Activated CD4-positive, alpha-beta memory T cell treated with anti-CD3 and anti-CD28 coated beads, Interleukin-2, amount 10 ng/mL, durations not matched to agents 7 days and 5 days (primary cell): ENCODE measurements at regions not wholly inside any gene's neighbourhood (a gene's known extent, or its start where the extent isn't known, plus 50 kb on each side); places are given as distances from the start of the nearest gene placed in this dataset.
"Not testable (repeated sequence)": the region's sequence is repeated elsewhere in the genome, so short reads cannot be mapped to it uniquely, and the experiment has no call there.

ENCODE experiments used
- CTCF ChIA-PET: fragments of 350-600 bp; sonication (Branson Sonifier 250); formaldehyde crosslinking; loops from one replicate; lab custom pipeline; 2021; ENCODE audit warnings: antibody characterized with exemption, inconsistent platforms; lab: Charles Lee
- POLR2A ChIA-PET: fragments of 350-600 bp; sonication (Branson Sonifier 250); formaldehyde crosslinking; loops from one replicate; lab custom pipeline; 2021; ENCODE audit warnings: antibody characterized with exemption; lab: Charles Lee
- DNase-seq: peaks from one replicate; pipeline ENCODE4 v3.0.0-alpha.2; 2020
- H3K27ac Mint-ChIP-seq: one replicate; pipeline ENCODE4 v1.8.0; 2021; ENCODE audit warnings: mild to moderate bottlenecking, mixed read lengths
- H3K27me3 Mint-ChIP-seq: one replicate; pipeline ENCODE4 v1.8.0; 2021; ENCODE audit warnings: mixed read lengths
- H3K36me3 Mint-ChIP-seq: one replicate; pipeline ENCODE4 v1.8.0; 2021; ENCODE audit warnings: low read depth, mixed read lengths
- H3K4me1 Mint-ChIP-seq: one replicate; pipeline ENCODE4 v1.8.0; 2021; ENCODE audit warnings: mixed read lengths
- H3K4me3 Mint-ChIP-seq: one replicate; pipeline ENCODE4 v1.8.0; 2021; ENCODE audit warnings: mild to moderate bottlenecking, mixed read lengths
- H3K9me3 Mint-ChIP-seq: one replicate; pipeline ENCODE4 v1.8.0; 2021; ENCODE audit warnings: mixed read lengths

DNA sequence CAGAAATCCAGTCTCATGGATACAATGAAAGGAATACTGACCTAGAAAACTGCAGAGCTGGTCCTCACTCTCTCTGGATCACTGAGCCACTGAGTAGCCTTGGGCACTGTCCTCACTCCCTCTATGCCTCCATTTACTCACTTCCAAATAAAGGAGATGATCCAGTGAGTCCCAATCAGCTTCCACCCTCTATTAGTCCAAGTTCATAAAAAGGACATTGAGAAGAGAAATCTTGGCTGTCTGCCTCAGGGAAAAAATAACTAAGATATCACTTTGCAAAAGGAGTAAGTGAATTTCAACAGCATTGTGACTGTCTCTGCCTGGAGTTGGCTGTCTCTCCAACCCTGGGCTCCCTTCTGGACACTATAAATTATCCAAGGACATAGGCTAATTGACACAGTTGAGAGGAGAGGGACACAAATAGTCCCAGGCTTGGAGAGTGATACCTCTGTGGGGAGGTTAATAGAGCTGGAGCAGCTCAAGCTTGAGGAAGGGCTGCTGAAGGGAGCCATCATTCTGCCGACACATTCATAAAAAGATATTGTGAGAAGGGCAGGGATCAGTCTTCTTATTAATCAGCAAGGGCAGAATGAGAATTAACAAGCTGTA, 572.3 kb downstream of the RAB28 start:
- H3K9me3 Mint-ChIP-seq = peaks cover 11% of the 10 kb centered on the region
- H3K27me3 Mint-ChIP-seq = no peaks in the 10 kb centered on the region
- DNase-seq = no peak
- POLR2A ChIA-PET = no interaction called here
- no peak overlapping the region for H3K27ac Mint-ChIP-seq
- no peak overlapping the region for H3K4me3 Mint-ChIP-seq
- H3K4me1 Mint-ChIP-seq = no peaks in the 10 kb centered on the region
- CTCF ChIA-PET = no interaction called here
- no peaks in the 10 kb centered on the region for H3K36me3 Mint-ChIP-seq

DNA sequence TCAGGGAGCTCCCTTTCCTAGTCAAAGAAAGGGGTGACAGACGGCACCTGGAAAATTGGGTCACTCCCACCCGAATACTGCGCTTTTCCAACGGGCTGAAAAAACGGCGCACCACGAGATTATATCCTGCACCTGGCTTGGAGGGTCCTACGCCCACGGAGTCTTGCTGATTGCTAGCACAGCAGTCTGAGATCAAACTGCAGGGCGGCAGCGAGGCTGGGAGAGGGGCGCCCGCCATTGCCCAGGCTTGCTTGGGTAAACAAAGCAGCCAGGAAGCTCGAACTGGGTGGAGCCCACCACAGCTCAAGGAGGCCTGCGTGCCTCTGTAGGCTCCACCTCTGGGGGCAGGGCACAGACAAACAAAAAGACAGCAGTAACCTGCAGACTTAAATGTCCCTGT, 580.5 kb downstream of the RAB28 start:
- H3K4me3 Mint-ChIP-seq, H3K27ac Mint-ChIP-seq, H3K4me1 Mint-ChIP-seq, POLR2A ChIA-PET, H3K36me3 Mint-ChIP-seq, H3K9me3 Mint-ChIP-seq, CTCF ChIA-PET, H3K27me3 Mint-ChIP-seq, DNase-seq: not testable (repeated sequence)

DNA sequence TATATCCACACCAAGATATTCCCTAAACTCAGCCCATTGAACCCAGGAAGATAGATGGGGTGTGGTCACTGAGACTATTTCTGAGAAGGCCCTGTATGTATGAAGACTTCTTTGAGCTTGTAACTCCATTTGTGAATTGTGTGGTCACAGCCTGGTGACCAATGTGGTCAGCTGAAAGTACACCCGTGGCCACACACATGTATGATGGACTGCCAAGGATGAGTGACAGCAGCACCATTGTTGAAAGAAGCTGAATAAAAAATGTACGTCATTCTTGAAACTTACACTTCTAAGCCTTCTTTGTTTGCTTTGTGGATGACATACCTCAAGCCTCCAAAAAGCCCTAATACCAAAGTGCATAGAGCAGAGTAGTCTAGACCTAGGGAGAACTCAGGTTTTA, 581.4 kb downstream of the RAB28 start:
- ChIA-PET CTCF (no interaction called here), POLR2A (no interaction called here)
- no peaks in the 10 kb centered on the region for H3K27me3 Mint-ChIP-seq
- H3K4me3 Mint-ChIP-seq = no peak overlapping the region
- H3K27ac Mint-ChIP-seq = no peak overlapping the region
- DNase-seq = no peak
- no peaks in the 10 kb centered on the region for H3K4me1 Mint-ChIP-seq
- H3K36me3 Mint-ChIP-seq = no peaks in the 10 kb centered on the region
- H3K9me3 Mint-ChIP-seq = no peaks in the 10 kb centered on the region

- Mint-ChIP-seq H3K4me1 (no peaks in the 10 kb centered on the region), H3K27ac (no peak overlapping the region), H3K9me3 (no peaks in the 10 kb centered on the region), H3K4me3 (no peak overlapping the region), H3K27me3 (no peaks in the 10 kb centered on the region), H3K36me3 (no peaks in the 10 kb centered on the region)
- DNase-seq = no peak
- ChIA-PET CTCF (no interaction called here), POLR2A (no interaction called here)
These were observed 586.2 kb downstream of the RAB28 start for GRCh38 chr4:12897954-12898353.

GRCh38 chr4:12894062-12894461, 590.1 kb downstream of the RAB28 start:
- Mint-ChIP-seq H3K4me1 (no peaks in the 10 kb centered on the region), H3K27ac (no peak overlapping the region)

GRCh38 chr4:12889054-12889453, 595.1 kb downstream of the RAB28 start:
- POLR2A ChIA-PET = no interaction called here
- H3K4me3 Mint-ChIP-seq = no peak overlapping the region
- CTCF ChIA-PET = no interaction called here

More at GRCh38 chr4:12894062-12894461, 590.1 kb downstream of the RAB28 start:
- ChIA-PET CTCF (no interaction called here), POLR2A (no interaction called here)
- no peaks in the 10 kb centered on the region for H3K27me3 Mint-ChIP-seq
- no peak overlapping the region for H3K4me3 Mint-ChIP-seq
- H3K9me3 Mint-ChIP-seq = peaks cover 2% of the 10 kb centered on the region
- no peak for DNase-seq
- H3K36me3 Mint-ChIP-seq = no peaks in the 10 kb centered on the region

GRCh38 chr4:12884846-12885796, 599.0 kb downstream of the RAB28 start:
- H3K9me3 Mint-ChIP-seq = peaks cover 22% of the 10 kb centered on the region

More at GRCh38 chr4:12889054-12889453, 595.1 kb downstream of the RAB28 start:
- Mint-ChIP-seq H3K36me3 (no peaks in the 10 kb centered on the region), H3K27ac (no peak overlapping the region), H3K4me1 (no peaks in the 10 kb centered on the region), H3K27me3 (no peaks in the 10 kb centered on the region), H3K9me3 (peaks cover 19% of the 10 kb centered on the region)
- DNase-seq = no peak

DNA sequence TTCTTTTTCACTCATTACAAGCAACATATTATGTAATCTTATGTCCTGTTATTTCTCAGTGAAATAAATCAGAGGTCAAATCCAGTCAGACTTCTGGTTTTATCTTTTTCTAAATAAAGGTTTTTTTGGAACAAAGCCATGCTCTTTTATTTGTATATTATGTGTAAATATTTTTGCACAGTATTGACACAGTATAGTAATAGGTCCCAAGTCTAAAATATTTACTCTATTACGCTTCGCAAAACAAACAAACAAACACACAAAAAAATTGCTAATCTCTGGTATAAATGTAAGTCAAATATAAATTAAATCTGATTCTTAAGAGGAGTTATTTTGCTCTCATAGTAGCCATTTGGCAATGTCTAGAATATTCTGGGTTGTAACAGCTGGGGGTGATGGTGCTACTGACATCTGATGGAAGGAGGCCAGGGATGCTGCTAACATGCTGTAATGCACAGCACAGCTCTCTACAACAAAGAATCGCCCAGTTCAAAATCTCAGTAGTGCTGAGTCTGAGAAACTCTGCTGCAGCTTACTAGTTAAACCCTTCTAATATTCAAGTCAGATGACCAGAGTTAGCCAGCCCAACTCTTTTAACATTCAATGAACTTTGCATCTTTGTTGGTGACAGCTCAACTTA, 602.1 kb downstream of the RAB28 start:
- no peak for DNase-seq
- no peak overlapping the region for H3K27ac Mint-ChIP-seq
- no peaks in the 10 kb centered on the region for H3K4me1 Mint-ChIP-seq
- H3K9me3 Mint-ChIP-seq = peaks cover 15% of the 10 kb centered on the region
- ChIA-PET POLR2A (no interaction called here), CTCF (no interaction called here)
- H3K27me3 Mint-ChIP-seq = no peaks in the 10 kb centered on the region
- H3K36me3 Mint-ChIP-seq = no peaks in the 10 kb centered on the region
- H3K4me3 Mint-ChIP-seq = no peak overlapping the region

More at GRCh38 chr4:12884846-12885796, 599.0 kb downstream of the RAB28 start:
- H3K4me1 Mint-ChIP-seq = no peaks in the 10 kb centered on the region
- ChIA-PET POLR2A (no interaction called here), CTCF (no interaction called here)
- no peak overlapping the region for H3K4me3 Mint-ChIP-seq
- no peak for DNase-seq
- H3K27ac Mint-ChIP-seq = no peak overlapping the region
- no peaks in the 10 kb centered on the region for H3K36me3 Mint-ChIP-seq
- H3K27me3 Mint-ChIP-seq = no peaks in the 10 kb centered on the region

- CTCF ChIA-PET = interaction anchor here (0.7 kb wide), 1 partner anchor 36 kb away, joined by 3 read pairs; no protein-coding TSS in a partner anchor
- Mint-ChIP-seq H3K36me3 (no peaks in the 10 kb centered on the region), H3K9me3 (peaks cover 12% of the 10 kb centered on the region), H3K27ac (no peak overlapping the region), H3K27me3 (no peaks in the 10 kb centered on the region), H3K4me3 (no peak overlapping the region), H3K4me1 (no peaks in the 10 kb centered on the region)
- no peak for DNase-seq
- POLR2A ChIA-PET = no interaction called here
These were observed 603.3 kb downstream of the RAB28 start for GRCh38 chr4:12880844-12881243.

DNA sequence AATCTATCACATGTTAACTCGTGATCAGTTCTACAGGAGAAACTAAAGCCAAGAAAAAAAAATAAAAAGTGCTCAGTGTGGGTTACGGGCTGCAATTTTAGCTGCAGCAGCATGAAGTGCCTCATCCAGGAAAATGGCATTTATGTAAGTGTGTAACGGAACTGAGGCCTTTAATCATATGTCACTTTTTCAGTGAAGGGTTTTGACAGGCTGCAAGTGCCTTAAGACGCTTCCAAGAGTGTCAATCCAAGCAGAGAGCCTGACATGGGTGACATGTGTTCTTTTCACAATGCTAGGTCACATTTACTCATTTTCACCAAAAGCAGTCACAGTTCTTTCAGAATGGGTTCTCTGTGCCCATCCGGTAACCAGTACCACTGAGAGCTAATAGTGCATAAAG, 604.6 kb downstream of the RAB28 start:
- Mint-ChIP-seq H3K9me3 (peaks cover 8% of the 10 kb centered on the region), H3K27me3 (no peaks in the 10 kb centered on the region), H3K27ac (no peak overlapping the region), H3K4me1 (no peaks in the 10 kb centered on the region), H3K4me3 (no peak overlapping the region), H3K36me3 (no peaks in the 10 kb centered on the region)
- ChIA-PET POLR2A (no interaction called here), CTCF (no interaction called here)
- no peak for DNase-seq

DNA sequence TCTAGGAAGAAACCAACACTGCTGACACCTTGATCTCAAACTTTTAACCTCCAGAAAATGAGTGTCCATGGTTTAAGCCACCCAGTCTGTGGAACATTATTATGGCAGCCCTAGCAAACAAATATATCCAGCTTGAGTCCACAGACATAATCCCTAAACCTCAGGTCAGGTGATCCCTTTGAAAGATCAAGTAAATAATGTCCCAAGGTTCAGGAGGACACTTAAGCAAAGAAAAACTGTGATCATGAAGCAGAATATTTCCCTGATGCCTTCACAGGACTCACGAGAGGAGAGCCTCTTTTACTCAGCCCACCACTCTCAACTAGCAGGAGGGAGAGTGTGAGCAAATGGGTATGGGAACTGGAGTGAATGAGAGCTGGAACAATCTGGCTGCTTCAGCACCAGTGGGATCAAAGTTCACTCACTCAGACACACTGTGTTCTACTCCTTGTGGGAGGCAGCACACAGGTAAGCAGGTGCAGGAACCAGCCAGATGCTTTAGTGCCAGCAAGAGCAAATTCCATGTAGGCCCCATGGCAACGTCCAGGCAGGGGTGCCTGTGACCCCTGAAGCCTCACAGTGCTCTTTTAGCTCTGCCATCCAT, 608.4 kb downstream of the RAB28 start:
- no peak overlapping the region for H3K4me3 Mint-ChIP-seq
- no peaks in the 10 kb centered on the region for H3K36me3 Mint-ChIP-seq
- peaks cover 3% of the 10 kb centered on the region for H3K9me3 Mint-ChIP-seq

DNA sequence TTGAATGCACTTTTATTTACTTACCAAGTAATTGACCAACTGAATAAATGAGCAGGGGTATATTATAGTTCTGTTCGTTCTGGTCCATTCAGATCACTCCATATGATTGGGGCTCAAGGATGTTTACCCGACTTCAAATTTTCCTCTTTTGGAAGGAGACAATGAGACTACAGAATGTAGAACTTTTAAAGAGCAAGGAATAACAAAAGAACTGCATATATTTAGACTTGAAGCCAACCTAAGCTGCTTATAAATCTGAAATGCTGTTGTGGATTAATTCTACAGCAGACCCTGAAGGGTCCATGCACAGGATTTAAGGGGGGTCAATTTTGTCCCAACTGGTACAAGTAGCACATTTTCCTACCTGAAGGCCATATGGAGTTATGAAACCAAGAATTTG, 610.8 kb downstream of the RAB28 start:
- H3K4me3 Mint-ChIP-seq = no peak overlapping the region
- CTCF ChIA-PET = no interaction called here
- peaks cover 9% of the 10 kb centered on the region for H3K9me3 Mint-ChIP-seq
- no peak overlapping the region for H3K27ac Mint-ChIP-seq
- DNase-seq = no peak
- POLR2A ChIA-PET = no interaction called here
- H3K27me3 Mint-ChIP-seq = no peaks in the 10 kb centered on the region
- no peaks in the 10 kb centered on the region for H3K36me3 Mint-ChIP-seq
- no peaks in the 10 kb centered on the region for H3K4me1 Mint-ChIP-seq

More for the DNA sequence above, 608.4 kb downstream of the RAB28 start:
- CTCF ChIA-PET = no interaction called here
- Mint-ChIP-seq H3K4me1 (no peaks in the 10 kb centered on the region), H3K27ac (no peak overlapping the region), H3K27me3 (no peaks in the 10 kb centered on the region)
- POLR2A ChIA-PET = no interaction called here
- DNase-seq = no peak

GRCh38 chr4:12861422-12861821, 622.7 kb downstream of the RAB28 start:
- ChIA-PET CTCF (no interaction called here), POLR2A (no interaction called here)
- Mint-ChIP-seq H3K4me3 (no peak overlapping the region), H3K27ac (no peak overlapping the region), H3K9me3 (no peaks in the 10 kb centered on the region), H3K27me3 (no peaks in the 10 kb centered on the region), H3K36me3 (no peaks in the 10 kb centered on the region), H3K4me1 (no peaks in the 10 kb centered on the region)
- DNase-seq = no peak
